ENCODE measurements at regions not wholly inside any gene's neighbourhood (a gene's known extent, or its start where the extent isn't known, plus 50 kb on each side); places are given as distances from the start of the nearest gene placed in this dataset.

- FAIRE-seq (no peak), ATAC-seq (no peak), DNase-seq (ENCODE audit: low read depth, low spot score) (no peak)
- intact Hi-C loops (cut with micrococcal nuclease; ENCODE audit: unreplicated experiment) (no loop called here), in situ Hi-C loops (cut with MboI) (no loop called here)
- ChIA-PET RAD21 (ENCODE audit: unreplicated experiment) (no interaction called here), POLR2A (no interaction called here), SMC1A (ENCODE audit: uncharacterized antibody, unreplicated experiment) (no interaction called here), CTCF (no interaction called here)
- H3K4me3 ChIP-seq = no peak overlapping the region
- H3K9me3 ChIP-seq (replicated peaks; ENCODE audit: control insufficient read depth, insufficient read depth, low read length) = no peaks in the 10 kb centered on the region
- no peaks in the 10 kb centered on the region for H4K20me1 ChIP-seq (ENCODE audit: control insufficient read depth, insufficient read depth)
- H2AFZ ChIP-seq (ENCODE audit: control insufficient read depth, low read depth, low read length) = no peak overlapping the region
- no peaks in the 10 kb centered on the region for H3K79me2 ChIP-seq (ENCODE audit: control insufficient read depth, insufficient read depth, low read length)
- 1% methylated on average over 4 of the region's 4 CpGs for WGBS (ENCODE audit: insufficient coverage, insufficient replicate concordance, low lambda C conversion rate, missing lambda C conversion rate)
- H3K9ac ChIP-seq (ENCODE audit: control insufficient read depth, insufficient read depth, low read length) = no peak overlapping the region
- no peaks in the 10 kb centered on the region for H3K36me3 ChIP-seq (ENCODE audit: control insufficient read depth in 2 of 2, insufficient read depth in 2 of 2, low read length in 1 of 2)
- H3K4me2 ChIP-seq (ENCODE audit: control insufficient read depth, insufficient read depth) = no peak overlapping the region
- no TSS peak for BruUV-seq (replicated peaks)
- no peak overlapping the region for H3K27ac ChIP-seq (ENCODE audit: control insufficient read depth, insufficient read depth)
- H3K27me3 ChIP-seq (replicated peaks in 1 of 2; ENCODE audit: control insufficient read depth in 2 of 2, insufficient read depth in 2 of 2, low read length in 1 of 2) = no peaks in the 10 kb centered on the region; a peak in 1 of 4 replicates
- H3K4me1 ChIP-seq (ENCODE audit: control insufficient read depth, insufficient read depth, low read length) = no peaks in the 10 kb centered on the region
- no peak for TF ChIP-seq IKZF2 (IDR thresholded peaks at IDR 0.05)
- TF ChIP-seq RUNX3 (IDR thresholded peaks at IDR 0.05; ENCODE audit: low read length) = no peak
- no peak for TF ChIP-seq ZNF207 (IDR thresholded peaks at IDR 0.05; ENCODE audit: borderline replicate concordance)
- TF ChIP-seq RBBP5 (conservative IDR thresholded peaks at IDR 0.05) = no peak
- no peak for TF ChIP-seq ZNF592 (IDR thresholded peaks at IDR 0.05)
- TF ChIP-seq RELA (IDR thresholded peaks at IDR 0.05; ENCODE audit: borderline replicate concordance, partially characterized antibody) = no peak
- TF ChIP-seq EED (IDR thresholded peaks at IDR 0.05; ENCODE audit: low read depth) = no peak
- TF ChIP-seq BCL11A (IDR thresholded peaks at IDR 0.05; ENCODE audit: low read depth, low read length) = no peak
- TF ChIP-seq, protein P1, sequence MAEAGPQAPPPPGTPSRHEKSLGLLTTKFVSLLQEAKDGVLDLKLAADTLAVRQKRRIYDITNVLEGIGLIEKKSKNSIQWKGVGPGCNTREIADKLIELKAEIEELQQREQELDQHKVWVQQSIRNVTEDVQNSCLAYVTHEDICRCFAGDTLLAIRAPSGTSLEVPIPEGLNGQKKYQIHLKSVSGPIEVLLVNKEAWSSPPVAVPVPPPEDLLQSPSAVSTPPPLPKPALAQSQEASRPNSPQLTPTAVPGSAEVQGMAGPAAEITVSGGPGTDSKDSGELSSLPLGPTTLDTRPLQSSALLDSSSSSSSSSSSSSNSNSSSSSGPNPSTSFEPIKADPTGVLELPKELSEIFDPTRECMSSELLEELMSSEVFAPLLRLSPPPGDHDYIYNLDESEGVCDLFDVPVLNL (IDR thresholded peaks at IDR 0.05; ENCODE audit: low read depth, low read length) = no peak
- TF ChIP-seq CEBPZ (IDR thresholded peaks at IDR 0.05; ENCODE audit: low read depth, low read length) = no peak
- no peak for TF ChIP-seq RCOR1 (conservative IDR thresholded peaks at IDR 0.05; ENCODE audit: low read depth, low read length)
- TF ChIP-seq YBX1 (IDR thresholded peaks at IDR 0.05) = no peak
- no peak for TF ChIP-seq ZNF274 (IDR thresholded peaks at IDR 0.05; ENCODE audit: insufficient read depth, insufficient read length)
Measured at GRCh38 chr2:234710066-234710465, 213.2 kb upstream of the ARL4C start.
